DND-41 (cell line): ENCODE measurements at regions not wholly inside any gene's neighbourhood (a gene's known extent, or its start where the extent isn't known, plus 50 kb on each side); places are given as distances from the start of the nearest gene placed in this dataset.

Experiments
- ATAC-seq: fragments of 200-7000 bp; cut with Tn5 transposase; 3 replicates; pipeline ENCODE4 v1.9.1; 2021; ENCODE audit warnings: low read depth; ENCODE audit not compliant: insufficient read depth
- DNase-seq: peaks from one replicate; pipeline ENCODE4 v3.0.0-alpha.2; 2020
- H2AFZ ChIP-seq: 2 replicates; pipeline ENCODE4 v1.6.0; 2012; ENCODE audit warnings: low read depth, low read length
- H3K27ac ChIP-seq: 2 replicates; pipeline ENCODE4 v1.5.1; 2012; ENCODE audit warnings: low read length, inconsistent platforms
- H3K27me3 ChIP-seq: fragments of 200-600 bp; sonication (generic); 2 replicates; pipeline ENCODE4 v1.6.0; 2012; ENCODE audit warnings: low read length, mild to moderate bottlenecking, inconsistent platforms; ENCODE audit not compliant: insufficient read depth, poor library complexity
- H3K36me3 ChIP-seq: 2 replicates; pipeline ENCODE4 v1.5.1; 2012; ENCODE audit warnings: low read length, inconsistent platforms; ENCODE audit not compliant: insufficient read depth
- H3K4me1 ChIP-seq: 2 replicates; pipeline ENCODE4 v1.5.1; 2012; ENCODE audit warnings: mild to moderate bottlenecking, low read length; ENCODE audit not compliant: insufficient read depth
- H3K4me2 ChIP-seq: 2 replicates; pipeline ENCODE4 v1.6.0; 2012; ENCODE audit warnings: mild to moderate bottlenecking, moderate library complexity, low read length, inconsistent platforms; ENCODE audit not compliant: insufficient read depth
- H3K4me3 ChIP-seq, 2 experiments: fragments of 200-600 bp in 1 of 2; shearing (Covaris generic) in 1 of 2; 2 replicates each; pipeline ENCODE4 v1.5.1; 2012 to 2016; ENCODE audit warnings: inconsistent platforms in 2 of 2, low read length in 2 of 2, mild to moderate bottlenecking in 2 of 2, low read depth in 1 of 2, moderate library complexity in 1 of 2
- H3K79me2 ChIP-seq: 2 replicates; pipeline ENCODE4 v1.6.0; 2012; ENCODE audit warnings: low read length, inconsistent platforms; ENCODE audit not compliant: insufficient read depth
- H3K9ac ChIP-seq: 2 replicates; pipeline ENCODE4 v1.6.0; 2012; ENCODE audit warnings: low read depth, mild to moderate bottlenecking, inconsistent platforms, low read length, moderate library complexity
- H3K9me3 ChIP-seq: 2 replicates; pipeline ENCODE4 v1.5.1; 2012; ENCODE audit warnings: low read length, moderate library complexity, mild to moderate bottlenecking, inconsistent platforms; ENCODE audit not compliant: insufficient read depth, severe bottlenecking
- H4K20me1 ChIP-seq: 2 replicates; pipeline ENCODE4 v1.6.0; 2012; ENCODE audit warnings: low read length; ENCODE audit not compliant: insufficient read depth
- EZH2 ChIP-seq: IDR thresholded peaks from 3 replicates; pipeline ENCODE4 v1.6.1; 2012; ENCODE audit warnings: borderline replicate concordance, low read depth, mild to moderate bottlenecking, moderate library complexity, low read length, inconsistent platforms; ENCODE audit not compliant: severe bottlenecking
- TF ChIP-seq, protein P1 (sequence below): IDR thresholded peaks from 2 replicates; pipeline ENCODE4 v1.5.1; 2012; ENCODE audit warnings: borderline replicate concordance, low read length, moderate library complexity, mild to moderate bottlenecking; ENCODE audit not compliant: poor library complexity, severe bottlenecking; ENCODE audit errors: extremely low read depth

DNA sequence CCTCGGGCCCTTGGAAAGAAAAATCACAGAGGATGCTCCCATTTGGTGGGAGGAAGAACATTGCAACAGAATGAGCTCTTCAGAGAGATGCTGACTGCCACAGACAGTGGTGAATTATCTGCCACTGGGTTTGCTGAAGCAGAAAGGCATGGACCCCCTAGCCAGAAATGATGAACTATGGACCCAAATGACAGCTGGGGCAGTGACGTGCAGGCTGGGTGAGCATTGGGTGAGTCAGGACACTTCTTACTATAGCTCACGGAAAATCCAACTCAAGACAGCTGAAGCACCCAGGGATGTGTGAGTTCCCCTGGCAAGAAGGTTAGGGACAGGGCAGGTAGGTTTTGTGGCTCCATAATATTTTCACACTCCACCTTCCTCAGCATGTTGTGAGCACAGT, 993.2 kb downstream of the BCL11B start:
- TF ChIP-seq, protein P1, sequence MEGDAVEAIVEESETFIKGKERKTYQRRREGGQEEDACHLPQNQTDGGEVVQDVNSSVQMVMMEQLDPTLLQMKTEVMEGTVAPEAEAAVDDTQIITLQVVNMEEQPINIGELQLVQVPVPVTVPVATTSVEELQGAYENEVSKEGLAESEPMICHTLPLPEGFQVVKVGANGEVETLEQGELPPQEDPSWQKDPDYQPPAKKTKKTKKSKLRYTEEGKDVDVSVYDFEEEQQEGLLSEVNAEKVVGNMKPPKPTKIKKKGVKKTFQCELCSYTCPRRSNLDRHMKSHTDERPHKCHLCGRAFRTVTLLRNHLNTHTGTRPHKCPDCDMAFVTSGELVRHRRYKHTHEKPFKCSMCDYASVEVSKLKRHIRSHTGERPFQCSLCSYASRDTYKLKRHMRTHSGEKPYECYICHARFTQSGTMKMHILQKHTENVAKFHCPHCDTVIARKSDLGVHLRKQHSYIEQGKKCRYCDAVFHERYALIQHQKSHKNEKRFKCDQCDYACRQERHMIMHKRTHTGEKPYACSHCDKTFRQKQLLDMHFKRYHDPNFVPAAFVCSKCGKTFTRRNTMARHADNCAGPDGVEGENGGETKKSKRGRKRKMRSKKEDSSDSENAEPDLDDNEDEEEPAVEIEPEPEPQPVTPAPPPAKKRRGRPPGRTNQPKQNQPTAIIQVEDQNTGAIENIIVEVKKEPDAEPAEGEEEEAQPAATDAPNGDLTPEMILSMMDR, result no peak
- no peak for TF ChIP-seq EZH2
- DNase-seq (no peak), ATAC-seq (no peak)
- Histone ChIP-seq H3K9ac (no peak overlapping the region), H2AFZ (peak overlapping the region; percentile 2; the same call in 1 of the 2 replicates), H4K20me1 (no peaks in the 10 kb centered on the region), H3K4me3 (no peak overlapping the region), H3K79me2 (no peaks in the 10 kb centered on the region), H3K9me3 (peaks cover 6% of the 10 kb centered on the region), H3K4me2 (no peak overlapping the region), H3K27me3 (no peaks in the 10 kb centered on the region), H3K27ac (no peak overlapping the region), H3K36me3 (no peaks in the 10 kb centered on the region), H3K4me1 (no peaks in the 10 kb centered on the region)

- no peaks in the 10 kb centered on the region for H3K79me2 ChIP-seq
- H3K9me3 ChIP-seq, result peaks cover 6% of the 10 kb centered on the region
- ATAC-seq (no peak), DNase-seq (no peak)
- H3K4me2 ChIP-seq, result no peak overlapping the region
- H3K9ac ChIP-seq, result no peak overlapping the region
- H3K27ac ChIP-seq, result no peak overlapping the region; the same call in 1 of the 2 replicates
- no peaks in the 10 kb centered on the region for H3K36me3 ChIP-seq
- H4K20me1 ChIP-seq, result no peaks in the 10 kb centered on the region
- TF ChIP-seq EZH2, result no peak
- TF ChIP-seq, protein P1, result no peak
- no peaks in the 10 kb centered on the region for H3K4me1 ChIP-seq
- H3K4me3 ChIP-seq, result no peak overlapping the region
- peak overlapping the region; percentile 14; the same call in 1 of the 2 replicates for H2AFZ ChIP-seq
- no peaks in the 10 kb centered on the region for H3K27me3 ChIP-seq
Measured at GRCh38 chr14:98280436-98280835, 991.6 kb downstream of the BCL11B start.

DNA sequence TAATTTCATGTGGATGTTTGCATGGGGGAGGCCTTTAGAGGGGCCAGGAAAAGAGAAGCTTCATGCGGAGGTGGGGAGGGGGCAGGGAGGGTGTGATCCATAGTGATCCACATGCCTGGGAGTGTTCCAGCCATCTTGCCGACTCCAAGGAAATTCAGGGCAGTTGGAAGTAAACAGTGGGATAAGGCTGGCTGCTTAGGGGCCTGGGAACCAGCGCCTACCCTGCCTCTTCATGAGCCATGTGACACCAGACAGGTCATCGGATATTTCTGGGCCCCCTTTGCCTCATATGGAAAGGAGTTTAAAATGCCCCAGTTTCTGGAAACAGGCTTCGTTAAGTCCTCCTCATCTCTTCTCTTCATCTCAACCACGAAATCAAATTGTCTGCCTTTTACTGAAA, 983.2 kb downstream of the BCL11B start:
- H4K20me1 ChIP-seq, result no peaks in the 10 kb centered on the region
- no peaks in the 10 kb centered on the region for H3K79me2 ChIP-seq
- no peak overlapping the region for H3K27ac ChIP-seq
- H3K4me3 ChIP-seq, result no peak overlapping the region
- no peak for DNase-seq
- TF ChIP-seq, protein P1, result no peak
- TF ChIP-seq EZH2, result no peak
- no peak overlapping the region for H3K4me2 ChIP-seq
- no peaks in the 10 kb centered on the region for H3K27me3 ChIP-seq
- no peaks in the 10 kb centered on the region; the same call in 1 of the 2 replicates for H3K4me1 ChIP-seq
- no peak overlapping the region for H3K9ac ChIP-seq
- H3K36me3 ChIP-seq, result no peaks in the 10 kb centered on the region
- H2AFZ ChIP-seq, result 0 out of 2 replicates have a peak overlapping the region, but pooled peaks have one; percentile 3
- H3K9me3 ChIP-seq, result no peaks in the 10 kb centered on the region
- no peak for ATAC-seq
